Retina (tissue), 1 donor: ENCODE measurements at regions not wholly inside any gene's neighbourhood (a gene's known extent, or its start where the extent isn't known, plus 50 kb on each side); places are given as distances from the start of the nearest gene placed in this dataset.
A peak's percentile ranks its signal among the peaks of the same experiment; 100 is the strongest.
"Not testable (repeated sequence)": the region's sequence is repeated elsewhere in the genome, so short reads cannot be mapped to it uniquely, and the experiment has no call there.

Experiments used
- DNase-seq: peaks from one replicate; pipeline ENCODE4 v3.0.0-alpha.2; 2016

DNA sequence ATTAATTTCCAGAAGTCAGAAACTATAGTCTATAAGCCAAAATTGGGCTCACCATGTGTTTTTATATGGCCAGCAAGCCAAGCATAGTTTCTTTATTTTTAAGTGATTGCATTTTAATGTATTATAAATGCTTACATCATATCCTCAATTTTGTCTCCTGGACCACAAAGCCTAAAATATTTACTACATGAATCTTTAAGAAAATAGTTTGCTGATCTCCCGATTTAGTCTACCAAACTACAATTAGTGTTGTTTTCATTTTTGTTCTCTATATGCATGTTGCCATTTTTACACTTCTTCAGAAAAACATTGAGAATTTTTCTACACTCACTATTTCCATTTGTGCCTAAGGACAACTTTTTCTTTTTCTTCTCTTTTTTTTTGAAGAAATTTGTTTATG, 954.5 kb upstream of the ADAMTS5 start:
- not testable (repeated sequence) for DNase-seq

GRCh38 chr21:27917966-27918365, 951.1 kb upstream of the ADAMTS5 start:
- not testable (repeated sequence) for DNase-seq

DNA sequence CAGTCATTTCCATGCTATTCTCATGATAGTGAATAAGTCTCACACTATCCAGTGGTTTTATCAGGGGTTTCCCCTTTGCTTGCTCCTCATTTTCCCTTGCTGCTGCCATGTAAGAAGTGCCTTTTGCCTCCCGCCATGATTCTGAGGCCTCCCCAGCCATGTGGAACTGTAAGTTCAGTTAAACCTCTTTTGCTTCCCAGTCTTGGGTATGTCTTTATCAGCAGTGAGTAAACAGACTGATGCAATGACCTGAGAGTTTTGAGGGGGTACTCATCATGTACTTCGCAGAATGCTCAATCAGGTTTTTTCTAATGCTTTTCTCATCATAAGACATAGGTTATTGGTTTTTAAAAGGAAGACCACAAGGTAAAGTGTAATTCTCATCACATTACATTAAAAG, 949.4 kb upstream of the ADAMTS5 start:
- not testable (repeated sequence) for DNase-seq

- DNase-seq = not testable (repeated sequence)
Observed at GRCh38 chr21:27912133-27912532, 945.2 kb upstream of the ADAMTS5 start.

GRCh38 chr21:27909487-27909886, 942.6 kb upstream of the ADAMTS5 start:
- DNase-seq = not testable (repeated sequence)

DNA sequence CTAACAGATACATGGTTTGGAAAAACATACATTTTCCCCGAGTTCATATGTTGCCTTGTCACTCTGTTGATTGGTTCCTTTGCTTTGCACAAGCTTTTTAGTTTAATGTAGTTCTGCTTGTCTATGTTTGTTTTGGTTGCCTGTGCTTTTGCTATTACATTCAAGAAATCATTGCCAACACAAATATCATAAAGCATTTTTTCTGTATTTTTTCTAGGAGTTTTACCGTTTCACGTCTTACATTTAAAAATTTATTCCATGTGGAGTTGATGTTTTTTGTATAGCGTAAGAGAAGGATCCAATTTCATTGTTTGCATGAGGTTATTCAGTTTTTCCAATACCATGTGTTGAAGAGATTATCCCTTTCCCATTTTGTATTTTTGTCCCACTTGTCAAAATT, 941.9 kb upstream of the ADAMTS5 start:
- DNase-seq = not testable (repeated sequence)

- DNase-seq = not testable (repeated sequence)
Observed at GRCh38 chr21:27902904-27903303, 936.0 kb upstream of the ADAMTS5 start.

- DNase-seq = peak; percentile 16
Observed at GRCh38 chr21:27893619-27894018, 926.7 kb upstream of the ADAMTS5 start.

DNA sequence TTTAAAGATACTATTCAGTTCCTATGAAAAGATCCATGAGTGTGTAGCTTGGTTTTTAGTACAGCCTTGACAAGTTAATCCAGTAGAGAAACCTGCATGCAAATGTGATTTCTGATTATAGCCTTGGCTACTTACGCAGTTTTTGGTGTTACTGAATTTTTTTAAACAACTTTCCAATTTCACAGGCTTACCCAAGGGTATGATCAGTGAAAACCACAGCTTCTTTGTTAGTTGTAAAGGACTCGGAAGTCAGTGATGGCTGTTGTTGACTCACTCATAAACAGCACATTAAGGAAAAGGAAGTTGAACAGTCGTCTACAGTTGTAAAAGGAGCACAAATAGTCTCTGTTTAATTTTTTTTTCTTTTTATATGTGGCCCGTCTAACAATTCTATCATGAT, 924.6 kb upstream of the ADAMTS5 start:
- DNase-seq = not testable (repeated sequence)

- DNase-seq = not testable (repeated sequence)
Observed at GRCh38 chr21:27887808-27888455, 921.0 kb upstream of the ADAMTS5 start.

- no peak for DNase-seq
Observed at GRCh38 chr21:27885296-27885711, 918.4 kb upstream of the ADAMTS5 start.

DNA sequence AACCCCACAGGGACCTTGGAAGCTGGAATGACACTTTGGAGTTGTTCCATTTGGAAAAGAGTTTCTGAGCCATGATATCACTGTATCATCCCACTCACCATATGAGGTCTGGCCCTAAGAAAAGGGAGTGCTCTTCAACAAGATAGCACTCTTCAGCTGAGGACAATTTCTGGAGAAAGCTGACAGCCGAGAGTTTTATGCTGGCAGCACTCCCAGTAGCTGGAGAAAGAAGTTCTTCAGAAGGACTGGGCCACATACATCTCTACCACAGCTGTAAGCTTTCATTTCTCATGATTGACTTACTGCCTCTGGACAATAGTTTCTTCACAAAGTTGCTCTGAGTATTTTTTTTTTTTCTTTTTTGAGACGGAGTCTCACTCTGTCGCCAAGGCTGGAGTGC, 914.4 kb upstream of the ADAMTS5 start:
- DNase-seq = not testable (repeated sequence)

DNA sequence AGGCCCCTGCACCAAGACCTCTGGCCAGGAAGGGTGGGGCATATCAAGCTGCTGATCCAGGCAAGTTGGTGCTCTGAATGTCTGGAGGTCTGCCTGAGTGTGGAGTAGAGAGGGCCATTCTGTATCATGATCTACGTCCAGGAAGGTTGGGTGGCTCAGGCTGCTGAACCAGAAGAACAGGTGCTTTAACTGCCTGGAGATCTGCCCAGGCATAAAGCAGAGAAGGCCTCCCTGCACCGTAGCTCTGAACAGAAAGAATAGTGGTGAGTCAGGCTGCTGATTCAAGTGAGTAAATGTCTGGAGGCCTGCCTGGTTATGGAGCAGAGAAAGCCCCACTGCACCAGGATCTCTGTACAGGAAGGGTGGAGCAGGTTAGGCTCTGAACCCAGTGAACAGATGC, 905.5 kb upstream of the ADAMTS5 start:
- DNase-seq = not testable (repeated sequence)

GRCh38 chr21:27870755-27871154, 903.9 kb upstream of the ADAMTS5 start:
- DNase-seq = not testable (repeated sequence)

DNA sequence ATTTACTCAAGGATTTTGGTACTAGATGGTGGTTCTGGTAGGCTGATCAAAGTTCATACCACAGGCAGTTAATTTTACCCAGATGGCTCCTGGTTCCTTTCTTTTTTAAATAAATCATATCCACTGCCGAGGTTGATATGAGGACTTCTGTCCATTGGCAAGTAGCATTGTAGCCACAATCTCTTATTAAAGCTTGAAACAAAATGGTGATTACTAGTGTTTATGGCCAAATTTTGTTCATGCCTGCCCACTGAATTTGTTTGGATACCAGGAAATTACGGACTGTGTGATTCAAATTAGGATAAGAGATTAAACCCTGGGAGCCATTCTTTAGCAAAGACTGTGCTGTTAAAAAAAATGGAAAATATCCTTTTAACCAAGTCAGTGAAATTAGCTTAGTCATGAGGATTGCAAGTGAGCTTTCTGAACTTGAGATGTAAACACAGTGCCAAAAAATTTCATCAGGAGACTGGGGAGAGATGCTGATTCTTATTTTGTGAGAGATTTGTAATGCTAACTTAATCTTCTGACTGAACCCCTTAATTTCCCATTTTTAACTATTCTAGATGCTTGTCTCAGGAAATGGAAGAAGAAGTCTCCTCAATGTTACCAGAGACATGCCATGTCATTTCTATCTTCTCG, 893.5 kb upstream of the ADAMTS5 start:
- not testable (repeated sequence) for DNase-seq

GRCh38 chr21:27858053-27858825, 891.4 kb upstream of the ADAMTS5 start:
- not testable (repeated sequence) for DNase-seq

GRCh38 chr21:27856988-27857387, 890.1 kb upstream of the ADAMTS5 start:
- DNase-seq = not testable (repeated sequence)

GRCh38 chr21:27841084-27841672, 874.3 kb upstream of the ADAMTS5 start:
- no peak for DNase-seq

- DNase-seq = no peak
Observed at GRCh38 chr21:27840262-27840661, 873.4 kb upstream of the ADAMTS5 start.

DNA sequence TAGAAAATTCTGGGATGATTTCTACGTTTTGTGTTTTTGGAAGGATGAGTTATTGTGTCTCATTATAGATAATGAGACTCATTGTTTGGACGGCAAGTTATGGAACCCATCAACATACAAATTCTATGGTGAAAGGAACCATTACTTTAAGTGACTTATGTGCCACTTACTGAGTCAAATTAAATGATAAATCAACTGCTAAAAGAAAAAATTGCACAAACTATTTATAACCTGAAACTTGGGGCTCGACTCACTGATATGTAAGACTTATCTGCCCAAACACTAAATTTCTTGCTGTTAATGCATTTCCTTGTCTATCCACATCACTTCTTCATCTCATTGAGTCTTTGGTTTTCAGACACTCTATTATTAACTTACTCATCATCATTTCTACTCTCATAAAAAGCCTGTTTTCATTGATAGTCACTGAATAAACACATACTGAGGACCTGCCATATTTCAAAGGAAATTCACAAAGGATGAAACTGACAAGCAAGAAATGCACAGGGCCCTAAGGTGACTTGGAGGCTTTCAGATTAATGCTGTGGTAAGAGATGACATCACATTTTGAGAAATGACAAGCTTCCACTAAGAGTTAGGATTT, 872.7 kb upstream of the ADAMTS5 start:
- no peak for DNase-seq

DNA sequence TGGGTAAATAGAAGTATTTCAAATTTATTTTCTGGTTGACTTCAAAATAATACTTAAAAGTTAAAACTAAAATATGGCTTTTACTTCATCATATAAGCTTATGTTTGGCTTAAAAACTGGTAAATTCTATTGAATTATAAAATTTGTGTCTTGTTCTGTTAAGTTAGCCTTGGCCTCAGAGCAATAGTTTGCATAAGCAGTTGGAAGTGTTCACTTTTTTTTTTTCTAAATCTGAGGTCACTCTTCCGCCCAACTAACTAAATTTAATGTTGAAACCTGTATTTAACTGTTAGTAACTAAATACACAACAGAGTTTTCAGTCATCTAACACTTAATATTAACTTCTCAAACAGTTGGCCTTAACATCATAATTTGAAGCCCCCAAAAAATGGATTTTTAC, 871.7 kb upstream of the ADAMTS5 start:
- no peak for DNase-seq

GRCh38 chr21:27837936-27838335, 871.0 kb upstream of the ADAMTS5 start:
- DNase-seq = no peak

DNA sequence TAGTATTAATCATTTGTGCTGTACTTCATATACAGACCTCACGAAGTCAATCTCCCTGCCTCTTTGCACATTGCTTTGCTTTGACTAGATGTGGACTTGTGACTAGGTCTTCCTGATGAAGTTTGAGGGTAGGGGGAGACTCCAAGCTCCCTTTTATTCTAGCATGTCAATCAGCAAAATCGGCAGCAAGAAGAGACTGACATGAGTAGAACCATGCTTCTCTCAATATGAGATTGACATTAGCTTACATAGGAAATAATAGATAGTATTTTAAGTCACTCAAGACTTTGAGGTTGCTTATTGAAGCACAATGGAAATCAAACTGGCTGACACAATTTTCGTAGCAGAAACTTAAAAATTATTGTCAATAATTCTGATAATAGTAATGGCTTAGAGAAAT, 866.4 kb upstream of the ADAMTS5 start:
- no peak for DNase-seq
